HFF-Myc (cell line): ENCODE measurements at regions not wholly inside any gene's neighbourhood (a gene's known extent, or its start where the extent isn't known, plus 50 kb on each side); places are given as distances from the start of the nearest gene placed in this dataset.

ENCODE experiments used
- DNase-seq: peaks from one replicate; pipeline ENCODE4 v3.0.0-alpha.2; 2011; ENCODE audit warnings: low read depth; ENCODE audit errors: extremely low read depth
- H3K4me3 ChIP-seq: replicated peaks from 2 replicates; pipeline ENCODE4 v1.5.1; 2011; ENCODE audit warnings: low read depth, mild to moderate bottlenecking, control low read depth, low read length
- CTCF ChIP-seq: IDR thresholded peaks from 2 replicates; pipeline ENCODE4 v1.5.1; 2012; ENCODE audit warnings: mild to moderate bottlenecking, low read depth, low read length, control low read depth; ENCODE audit errors: missing control alignments

GRCh38 chr6:68427630-68428029 is 207.5 kb upstream of the ADGRB3 start:
- DNase-seq = no peak
- no peak overlapping the region for H3K4me3 ChIP-seq
- TF ChIP-seq CTCF = no peak

- H3K4me3 ChIP-seq = no peak overlapping the region
- TF ChIP-seq CTCF = no peak
- no peak for DNase-seq
These were observed 225.1 kb upstream of the ADGRB3 start for GRCh38 chr6:68410021-68410420.

DNA sequence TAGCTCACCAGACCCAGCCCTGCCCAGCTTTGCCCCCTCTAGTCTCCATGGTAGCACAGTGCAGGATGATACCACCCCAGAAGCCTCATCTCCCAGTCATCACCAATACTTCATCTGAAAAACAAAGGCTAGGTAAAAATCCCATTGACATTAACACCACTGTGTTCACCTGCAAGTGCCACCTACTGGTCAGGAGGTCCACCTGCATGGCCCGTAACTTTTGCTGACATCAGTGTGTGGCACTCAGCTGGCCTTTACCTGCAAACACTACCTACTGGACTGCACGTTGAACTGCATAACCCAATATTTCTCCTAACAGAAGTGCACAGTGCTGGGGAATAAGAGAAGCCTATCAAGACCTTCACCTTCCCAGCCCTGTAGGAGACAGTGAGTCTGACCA is 234.7 kb upstream of the ADGRB3 start:
- no peak for TF ChIP-seq CTCF
- no peak overlapping the region for H3K4me3 ChIP-seq
- DNase-seq = no peak

DNA sequence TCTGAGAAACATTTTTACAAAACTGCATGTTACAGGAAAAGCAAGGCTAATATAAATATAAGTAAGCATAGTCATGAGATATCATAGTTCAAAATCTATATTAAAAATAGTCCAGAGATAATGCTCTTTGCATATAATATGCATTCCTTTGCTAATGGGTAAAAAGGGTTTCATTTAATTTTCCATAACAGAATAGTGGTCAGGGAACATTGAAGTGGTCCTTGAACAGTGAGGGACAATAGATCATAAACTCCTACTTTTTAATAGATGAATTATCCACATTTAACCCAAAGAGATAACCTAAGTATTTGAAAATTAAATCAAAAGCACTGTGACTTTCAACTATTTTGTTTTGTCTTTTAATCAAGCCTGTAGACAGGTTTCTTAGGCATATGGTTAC is 243.1 kb upstream of the ADGRB3 start:
- no peak for TF ChIP-seq CTCF
- no peak for DNase-seq
- H3K4me3 ChIP-seq = no peak overlapping the region

DNA sequence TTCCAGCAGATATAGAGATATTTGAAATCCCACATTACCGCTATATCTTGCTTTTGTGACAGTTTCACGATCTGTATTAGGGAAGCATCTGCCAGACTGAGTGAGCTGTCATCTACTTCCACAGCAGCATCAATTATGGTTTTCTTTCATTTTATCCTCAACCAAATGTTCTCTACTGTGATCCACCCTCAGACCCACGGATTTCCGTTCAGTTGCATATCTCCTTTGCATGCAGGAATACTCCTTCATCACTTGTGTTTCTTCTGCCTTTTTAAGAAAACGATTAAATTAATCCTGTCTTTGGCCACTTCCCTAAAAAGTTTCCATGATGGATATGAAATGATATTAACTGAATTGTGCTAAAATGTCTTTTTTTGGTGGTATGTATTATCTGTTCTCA is 262.1 kb upstream of the ADGRB3 start:
- DNase-seq = no peak
- no peak overlapping the region for H3K4me3 ChIP-seq
- TF ChIP-seq CTCF = no peak

GRCh38 chr6:68368845-68369244 is 266.2 kb upstream of the ADGRB3 start:
- H3K4me3 ChIP-seq = no peak overlapping the region
- DNase-seq = no peak
- TF ChIP-seq CTCF = no peak

- TF ChIP-seq CTCF = no peak
- no peak for DNase-seq
- no peak overlapping the region for H3K4me3 ChIP-seq
These were observed 270.7 kb upstream of the ADGRB3 start for GRCh38 chr6:68364271-68364805.
